ENCODE measurements at regions not wholly inside any gene's neighbourhood (a gene's known extent, or its start where the extent isn't known, plus 50 kb on each side); places are given as distances from the start of the nearest gene placed in this dataset.

DNA sequence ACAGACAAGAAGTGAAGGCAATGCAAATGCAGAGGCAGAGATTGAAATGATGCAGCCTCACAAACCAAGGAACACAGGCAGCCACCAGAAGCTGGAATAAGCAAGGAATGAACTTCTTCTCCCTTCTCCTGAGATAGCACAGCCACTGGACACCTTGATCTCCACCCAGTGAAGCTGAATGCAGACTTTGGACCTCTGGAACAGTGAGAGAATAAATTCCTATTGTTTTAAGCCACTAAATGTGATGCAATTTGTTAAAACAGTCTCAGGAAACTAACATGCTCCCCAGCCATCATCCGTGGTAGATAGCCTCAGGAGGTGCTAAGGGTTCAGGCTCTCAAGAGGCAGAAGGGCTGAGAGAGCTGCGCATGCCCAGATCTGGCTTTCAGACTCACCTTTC, 512.2 kb upstream of the ZNF608 start:
- Histone ChIP-seq H3K4me1 (ENCODE audit: insufficient read depth, low read length) (no peaks in the 10 kb centered on the region), H3K27ac (ENCODE audit: low read depth, low read length) (no peak overlapping the region), H3K9me3 (ENCODE audit: low read length) (no peaks in the 10 kb centered on the region), H3K36me3 (ENCODE audit: insufficient read depth, low read length) (no peaks in the 10 kb centered on the region), H3K4me3 (ENCODE audit: low read depth in 1 of 2, low read length in 2 of 2) (no peak overlapping the region), H3K27me3 (ENCODE audit: control insufficient read depth in 1 of 2, insufficient read depth in 2 of 2, low read length in 2 of 2) (no peaks in the 10 kb centered on the region), H3K9ac (ENCODE audit: low read length) (no peak overlapping the region)

DNA sequence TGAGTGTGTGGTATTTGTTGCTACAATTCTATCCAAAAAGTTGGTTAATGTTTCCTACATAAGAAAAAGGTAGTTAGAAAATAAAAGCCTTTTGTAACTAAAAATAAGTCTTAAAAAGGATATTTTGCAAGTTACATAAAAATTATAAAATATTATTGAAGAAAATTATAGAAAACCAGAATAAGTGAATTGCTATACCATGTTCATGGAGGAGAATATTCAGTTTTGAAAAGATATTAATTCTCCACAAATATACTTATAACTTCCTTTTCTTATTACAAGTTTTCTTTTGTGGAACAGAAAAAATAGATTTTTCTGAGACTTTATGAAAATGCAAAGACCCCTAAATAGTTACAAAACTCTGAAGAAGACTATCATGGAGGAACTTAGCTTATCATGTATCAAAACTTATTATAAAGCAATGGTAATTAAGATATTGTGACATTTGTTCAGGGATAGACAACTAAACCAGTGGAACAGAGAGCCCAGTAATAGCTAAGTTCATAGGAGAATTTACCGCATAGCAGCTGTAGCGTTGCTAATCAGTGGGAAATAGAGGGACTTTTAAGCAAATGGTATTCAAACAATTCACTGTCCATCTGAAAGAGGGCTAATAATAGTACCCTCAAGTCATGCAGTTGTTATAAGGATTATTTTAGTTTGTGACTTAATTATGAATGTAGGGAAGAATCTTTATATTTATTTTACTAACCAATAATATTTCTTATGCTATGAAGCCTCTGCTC, 515.2 kb upstream of the ZNF608 start:
- H3K4me3 ChIP-seq (ENCODE audit: low read depth in 1 of 2, low read length in 2 of 2), result no peak overlapping the region
- no peaks in the 10 kb centered on the region for H3K4me1 ChIP-seq (ENCODE audit: insufficient read depth, low read length)
- H3K27ac ChIP-seq (ENCODE audit: low read depth, low read length), result no peak overlapping the region
- H3K27me3 ChIP-seq (ENCODE audit: control insufficient read depth in 1 of 2, insufficient read depth in 2 of 2, low read length in 2 of 2), result no peaks in the 10 kb centered on the region
- no peak overlapping the region for H3K9ac ChIP-seq (ENCODE audit: low read length)
- no peaks in the 10 kb centered on the region for H3K9me3 ChIP-seq (ENCODE audit: low read length)
- H3K36me3 ChIP-seq (ENCODE audit: insufficient read depth, low read length), result no peaks in the 10 kb centered on the region

DNA sequence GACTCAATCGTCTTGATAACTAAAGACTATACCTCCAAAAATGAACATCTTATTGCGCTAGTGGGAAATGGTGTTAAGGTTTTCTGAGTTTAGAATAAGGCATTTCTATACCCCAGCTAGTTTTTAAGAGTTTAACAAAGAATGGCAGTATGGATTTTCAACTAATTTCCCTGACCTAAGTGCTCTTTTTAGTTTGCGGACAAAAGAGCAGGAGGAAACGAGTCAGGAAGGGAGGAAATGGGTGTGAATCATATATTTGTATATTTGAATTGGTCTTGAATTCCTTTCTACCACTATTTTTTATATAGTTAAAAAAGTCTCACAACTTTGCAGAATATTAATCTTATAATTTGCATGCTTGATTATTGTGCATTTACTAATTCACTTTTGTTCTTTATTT, 516.3 kb upstream of the ZNF608 start:
- no peaks in the 10 kb centered on the region for H3K36me3 ChIP-seq (ENCODE audit: insufficient read depth, low read length)
- H3K4me1 ChIP-seq (ENCODE audit: insufficient read depth, low read length), result no peaks in the 10 kb centered on the region
- H3K4me3 ChIP-seq (ENCODE audit: low read depth in 1 of 2, low read length in 2 of 2), result no peak overlapping the region
- H3K9me3 ChIP-seq (ENCODE audit: low read length), result no peaks in the 10 kb centered on the region
- H3K27ac ChIP-seq (ENCODE audit: low read depth, low read length), result no peak overlapping the region
- no peaks in the 10 kb centered on the region for H3K27me3 ChIP-seq (ENCODE audit: control insufficient read depth in 1 of 2, insufficient read depth in 2 of 2, low read length in 2 of 2)
- no peak overlapping the region for H3K9ac ChIP-seq (ENCODE audit: low read length)

DNA sequence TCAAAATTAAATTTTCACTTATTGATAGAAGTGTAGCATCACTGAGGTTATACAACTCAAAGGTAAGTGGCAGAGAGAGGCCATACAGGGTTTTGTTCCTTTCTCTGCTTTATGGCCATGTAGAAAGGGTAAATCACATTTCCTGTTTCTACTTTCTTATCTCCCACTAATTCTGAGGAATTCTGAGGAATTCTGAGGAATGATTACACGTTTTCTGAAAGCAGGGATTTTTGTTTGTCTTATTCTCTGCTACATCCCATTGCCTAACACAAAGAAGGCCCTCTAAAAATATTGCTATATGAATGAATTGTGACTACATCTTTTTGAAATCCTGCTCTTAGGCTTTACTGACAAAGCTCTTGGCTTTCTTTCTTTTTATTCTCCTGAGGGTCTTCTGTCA, 516.9 kb upstream of the ZNF608 start:
- H3K9me3 ChIP-seq (ENCODE audit: low read length), result no peaks in the 10 kb centered on the region
- no peak overlapping the region for H3K27ac ChIP-seq (ENCODE audit: low read depth, low read length)
- H3K4me1 ChIP-seq (ENCODE audit: insufficient read depth, low read length), result no peaks in the 10 kb centered on the region
- no peak overlapping the region for H3K4me3 ChIP-seq (ENCODE audit: low read depth in 1 of 2, low read length in 2 of 2)
- H3K27me3 ChIP-seq (ENCODE audit: control insufficient read depth in 1 of 2, insufficient read depth in 2 of 2, low read length in 2 of 2), result no peaks in the 10 kb centered on the region
- no peak overlapping the region for H3K9ac ChIP-seq (ENCODE audit: low read length)
- H3K36me3 ChIP-seq (ENCODE audit: insufficient read depth, low read length), result no peaks in the 10 kb centered on the region

DNA sequence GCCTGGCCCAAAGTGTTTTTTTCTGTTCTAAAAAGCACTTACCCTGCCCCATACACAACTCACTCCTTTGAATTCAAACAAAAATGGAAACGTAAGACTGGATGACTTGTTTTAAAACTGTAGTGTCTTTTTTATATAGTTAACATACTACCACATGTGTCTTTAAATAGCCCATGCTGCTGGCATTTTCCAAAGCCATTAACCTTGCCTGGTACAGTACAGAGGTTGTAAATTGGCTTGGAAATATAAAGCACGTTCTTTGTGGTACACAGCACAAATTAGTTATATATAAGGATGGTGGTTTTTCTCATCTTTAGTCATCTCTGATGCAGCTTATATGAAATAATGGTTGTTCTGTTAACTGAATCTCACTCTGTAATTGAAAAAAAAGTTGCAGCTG, 519.7 kb upstream of the ZNF608 start:
- H3K4me1 ChIP-seq (ENCODE audit: insufficient read depth, low read length), result no peaks in the 10 kb centered on the region
- no peak overlapping the region for H3K9ac ChIP-seq (ENCODE audit: low read length)
- no peaks in the 10 kb centered on the region for H3K9me3 ChIP-seq (ENCODE audit: low read length)
- H3K27ac ChIP-seq (ENCODE audit: low read depth, low read length), result no peak overlapping the region
- H3K27me3 ChIP-seq (ENCODE audit: control insufficient read depth in 1 of 2, insufficient read depth in 2 of 2, low read length in 2 of 2), result no peaks in the 10 kb centered on the region
- no peak overlapping the region for H3K4me3 ChIP-seq (ENCODE audit: low read depth in 1 of 2, low read length in 2 of 2)
- H3K36me3 ChIP-seq (ENCODE audit: insufficient read depth, low read length), result no peaks in the 10 kb centered on the region

DNA sequence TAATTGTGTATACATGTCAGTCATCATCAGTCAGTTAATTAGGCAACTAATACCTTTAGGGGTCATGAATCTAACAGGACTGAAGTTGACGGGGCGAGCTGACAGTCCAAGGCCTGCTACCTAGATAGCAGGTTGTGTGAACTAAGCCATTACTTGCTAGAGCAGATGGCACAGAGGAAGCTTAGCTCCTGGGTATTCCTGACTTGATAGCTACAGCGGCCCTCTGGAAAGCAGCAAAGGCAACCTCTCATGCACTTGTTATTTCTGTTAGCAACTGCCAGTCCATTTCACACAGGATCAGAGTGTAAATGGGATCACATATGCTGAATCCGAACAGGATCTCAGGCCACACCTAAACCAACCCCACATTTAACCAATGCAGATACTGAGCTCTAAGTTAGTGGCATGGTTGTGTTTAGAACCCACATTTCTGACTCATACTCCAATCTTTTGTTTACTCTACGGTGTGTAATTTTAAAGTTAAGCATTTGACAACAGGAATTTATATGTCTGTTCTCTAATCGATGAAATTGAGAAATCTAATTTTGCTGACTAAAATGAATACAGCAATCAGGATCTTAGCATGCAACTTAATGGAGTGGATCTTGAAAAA, 521.3 kb upstream of the ZNF608 start:
- Histone ChIP-seq H3K27me3 (ENCODE audit: control insufficient read depth in 1 of 2, insufficient read depth in 2 of 2, low read length in 2 of 2) (no peaks in the 10 kb centered on the region), H3K9me3 (ENCODE audit: low read length) (no peaks in the 10 kb centered on the region), H3K4me3 (ENCODE audit: low read depth in 1 of 2, low read length in 2 of 2) (no peak overlapping the region)

DNA sequence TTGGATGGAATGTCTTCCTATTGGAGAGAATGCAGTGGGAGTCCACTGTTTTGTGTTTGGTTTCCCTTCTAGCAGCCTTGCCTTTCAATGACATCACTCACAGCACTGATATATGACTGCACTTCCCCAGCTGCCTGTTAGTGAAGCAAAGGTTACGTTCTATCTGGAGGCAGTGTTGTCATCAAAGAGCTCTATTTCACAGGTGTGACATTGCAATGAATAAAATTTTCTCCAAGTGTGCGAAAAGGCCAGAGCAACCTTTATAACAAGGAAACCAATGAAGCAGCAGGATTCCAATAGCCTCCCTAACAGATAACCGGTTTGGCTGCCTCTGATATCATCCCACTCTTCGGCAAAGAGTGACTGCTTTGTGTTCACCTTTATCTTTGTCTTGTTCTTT, 523.5 kb upstream of the ZNF608 start:
- no peak overlapping the region for H3K9ac ChIP-seq (ENCODE audit: low read length)

More for the DNA sequence above, 521.3 kb upstream of the ZNF608 start:
- Histone ChIP-seq H3K4me1 (ENCODE audit: insufficient read depth, low read length) (no peaks in the 10 kb centered on the region), H3K27ac (ENCODE audit: low read depth, low read length) (no peak overlapping the region), H3K36me3 (ENCODE audit: insufficient read depth, low read length) (no peaks in the 10 kb centered on the region), H3K9ac (ENCODE audit: low read length) (no peak overlapping the region)

DNA sequence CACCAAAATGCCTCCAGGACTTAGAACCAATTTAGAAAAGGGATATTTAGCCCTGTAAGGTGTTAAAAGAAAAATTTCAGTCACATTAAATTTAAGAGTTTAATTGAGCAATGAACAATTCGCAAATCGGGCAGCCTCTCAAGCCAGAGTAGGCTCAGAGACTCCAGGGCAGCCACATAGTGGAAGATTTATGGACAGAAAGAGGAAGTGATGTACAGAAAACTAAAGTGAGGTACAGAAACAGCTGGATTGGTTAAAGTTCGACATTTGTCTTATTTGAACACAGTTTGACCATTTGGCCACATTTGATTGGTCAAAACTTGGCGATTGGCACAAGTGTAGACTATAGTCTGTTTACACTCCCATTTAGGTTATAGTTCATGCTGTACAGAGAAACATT, 525.9 kb upstream of the ZNF608 start:
- H3K9me3 ChIP-seq (ENCODE audit: low read length), result no peaks in the 10 kb centered on the region
- H3K4me1 ChIP-seq (ENCODE audit: insufficient read depth, low read length), result peaks cover 11% of the 10 kb centered on the region
- H3K27me3 ChIP-seq (ENCODE audit: control insufficient read depth in 1 of 2, insufficient read depth in 2 of 2, low read length in 2 of 2), result no peaks in the 10 kb centered on the region
- no peaks in the 10 kb centered on the region for H3K36me3 ChIP-seq (ENCODE audit: insufficient read depth, low read length)
- H3K27ac ChIP-seq (ENCODE audit: low read depth, low read length), result no peak overlapping the region
- no peak overlapping the region for H3K9ac ChIP-seq (ENCODE audit: low read length)
- no peak overlapping the region for H3K4me3 ChIP-seq (ENCODE audit: low read depth in 1 of 2, low read length in 2 of 2)

More for the DNA sequence above, 523.5 kb upstream of the ZNF608 start:
- Histone ChIP-seq H3K36me3 (ENCODE audit: insufficient read depth, low read length) (no peaks in the 10 kb centered on the region), H3K9me3 (ENCODE audit: low read length) (no peaks in the 10 kb centered on the region), H3K4me3 (ENCODE audit: low read depth in 1 of 2, low read length in 2 of 2) (no peak overlapping the region), H3K4me1 (ENCODE audit: insufficient read depth, low read length) (peaks cover 2% of the 10 kb centered on the region), H3K27me3 (ENCODE audit: control insufficient read depth in 1 of 2, insufficient read depth in 2 of 2, low read length in 2 of 2) (no peaks in the 10 kb centered on the region), H3K27ac (ENCODE audit: low read depth, low read length) (no peak overlapping the region)

DNA sequence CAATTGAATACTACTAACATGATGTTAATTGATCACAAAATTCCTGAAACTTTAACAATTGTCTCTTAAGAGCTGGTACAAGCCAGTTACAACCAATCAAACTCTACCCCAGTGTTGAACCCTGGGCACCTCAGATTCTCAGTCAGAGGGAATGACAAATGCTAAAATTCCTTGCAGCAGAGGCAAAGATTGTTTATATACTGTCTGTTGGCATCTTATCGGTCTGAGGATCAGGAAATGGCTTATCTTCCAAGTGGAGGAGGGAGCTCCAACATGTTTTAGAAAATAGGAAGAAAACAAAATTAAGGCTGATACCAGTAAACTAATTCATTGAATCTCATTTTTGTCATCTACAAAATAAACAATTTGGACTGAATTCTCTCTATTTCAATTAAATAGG, 527.8 kb upstream of the ZNF608 start:
- Histone ChIP-seq H3K4me3 (ENCODE audit: low read depth in 1 of 2, low read length in 2 of 2) (no peak overlapping the region), H3K27ac (ENCODE audit: low read depth, low read length) (no peak overlapping the region), H3K36me3 (ENCODE audit: insufficient read depth, low read length) (no peaks in the 10 kb centered on the region), H3K27me3 (ENCODE audit: control insufficient read depth in 1 of 2, insufficient read depth in 2 of 2, low read length in 2 of 2) (no peaks in the 10 kb centered on the region), H3K9ac (ENCODE audit: low read length) (no peak overlapping the region), H3K4me1 (ENCODE audit: insufficient read depth, low read length) (peaks cover 11% of the 10 kb centered on the region), H3K9me3 (ENCODE audit: low read length) (no peaks in the 10 kb centered on the region)

DNA sequence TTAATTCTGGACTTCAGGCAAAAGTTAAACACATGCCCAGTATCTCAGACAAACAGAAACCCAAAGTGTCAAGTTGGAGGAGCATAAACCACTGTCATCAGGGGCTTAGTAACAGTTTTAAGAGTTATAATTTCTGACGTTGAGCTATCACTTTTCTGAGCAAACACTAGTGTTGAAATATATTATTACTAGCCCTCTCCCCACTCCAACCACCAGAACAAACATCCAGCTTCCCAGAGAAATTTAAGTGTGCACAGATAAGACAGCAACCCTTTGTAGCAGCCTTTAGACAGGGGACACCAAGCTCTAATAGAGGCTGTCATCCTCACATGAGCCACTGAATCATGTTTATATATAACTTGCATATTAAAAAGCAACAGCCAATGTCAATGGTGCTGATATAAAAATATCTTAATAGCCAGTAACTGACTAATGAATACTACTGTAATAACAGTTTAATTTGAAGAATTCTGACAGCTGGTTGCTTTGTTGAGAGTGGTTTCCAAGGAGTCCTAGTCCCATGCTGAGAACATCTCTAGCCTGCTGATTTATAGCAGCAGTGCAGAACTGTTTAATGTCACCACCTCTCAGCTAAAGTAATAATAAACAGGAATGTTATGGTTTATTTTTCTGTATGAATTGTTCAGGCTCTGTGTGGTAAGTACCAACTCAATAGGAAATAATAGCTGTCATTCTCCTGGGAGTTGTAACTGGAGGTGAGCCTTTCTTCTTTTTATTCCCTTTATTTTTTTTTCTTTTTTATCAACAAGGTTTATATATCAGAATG, 528.7 kb upstream of the ZNF608 start:
- Histone ChIP-seq H3K27me3 (ENCODE audit: control insufficient read depth in 1 of 2, insufficient read depth in 2 of 2, low read length in 2 of 2) (no peaks in the 10 kb centered on the region), H3K36me3 (ENCODE audit: insufficient read depth, low read length) (no peaks in the 10 kb centered on the region), H3K27ac (ENCODE audit: low read depth, low read length) (no peak overlapping the region), H3K4me1 (ENCODE audit: insufficient read depth, low read length) (peaks cover 11% of the 10 kb centered on the region), H3K9me3 (ENCODE audit: low read length) (no peaks in the 10 kb centered on the region), H3K4me3 (ENCODE audit: low read depth in 1 of 2, low read length in 2 of 2) (no peak overlapping the region), H3K9ac (ENCODE audit: low read length) (no peak overlapping the region)

DNA sequence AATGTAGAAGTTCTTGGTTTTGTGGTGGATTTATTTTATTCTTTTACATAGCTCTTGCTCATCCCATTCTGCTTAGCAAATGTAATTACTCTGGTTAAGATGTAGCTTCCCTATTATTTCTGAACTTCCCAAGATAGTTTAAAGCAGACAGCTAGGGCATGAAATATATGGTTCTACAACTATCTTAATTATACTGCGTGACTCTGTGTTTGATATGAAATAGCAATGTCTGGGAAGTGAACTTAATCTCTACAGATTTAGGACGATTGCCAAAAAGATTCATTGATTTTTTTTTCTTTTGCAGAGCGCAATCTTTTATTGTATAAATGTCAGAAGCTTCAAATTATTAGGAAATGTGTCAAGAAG, 529.3 kb upstream of the ZNF608 start:
- Histone ChIP-seq H3K4me1 (ENCODE audit: insufficient read depth, low read length) (peaks cover 11% of the 10 kb centered on the region), H3K4me3 (ENCODE audit: low read depth in 1 of 2, low read length in 2 of 2) (no peak overlapping the region), H3K27ac (ENCODE audit: low read depth, low read length) (no peak overlapping the region), H3K9ac (ENCODE audit: low read length) (no peak overlapping the region), H3K36me3 (ENCODE audit: insufficient read depth, low read length) (no peaks in the 10 kb centered on the region), H3K27me3 (ENCODE audit: control insufficient read depth in 1 of 2, insufficient read depth in 2 of 2, low read length in 2 of 2) (no peaks in the 10 kb centered on the region), H3K9me3 (ENCODE audit: low read length) (no peaks in the 10 kb centered on the region)

All from muscle layer of colon (tissue), 2 donors.